Left renal pelvis (tissue), 4 donors: ENCODE measurements at regions not wholly inside any gene's neighbourhood (a gene's known extent, or its start where the extent isn't known, plus 50 kb on each side); places are given as distances from the start of the nearest gene placed in this dataset.
"Not testable (repeated sequence)": the region's sequence is repeated elsewhere in the genome, so short reads cannot be mapped to it uniquely, and the experiment has no call there.

ENCODE experiments used
- DNase-seq, 4 donors: peaks; one replicate each; pipeline ENCODE4 v3.0.0-alpha.2; 2013; ENCODE audit warnings: low read depth in 4 of 4, low spot score in 3 of 4

GRCh38 chr1:29758781-29759499, 522.6 kb downstream of the PTPRU start:
- DNase-seq, result peak in 1 of 4 donors; percentile 5

- DNase-seq, result no peak
Measured at GRCh38 chr1:29757866-29758780, 521.8 kb downstream of the PTPRU start.

DNA sequence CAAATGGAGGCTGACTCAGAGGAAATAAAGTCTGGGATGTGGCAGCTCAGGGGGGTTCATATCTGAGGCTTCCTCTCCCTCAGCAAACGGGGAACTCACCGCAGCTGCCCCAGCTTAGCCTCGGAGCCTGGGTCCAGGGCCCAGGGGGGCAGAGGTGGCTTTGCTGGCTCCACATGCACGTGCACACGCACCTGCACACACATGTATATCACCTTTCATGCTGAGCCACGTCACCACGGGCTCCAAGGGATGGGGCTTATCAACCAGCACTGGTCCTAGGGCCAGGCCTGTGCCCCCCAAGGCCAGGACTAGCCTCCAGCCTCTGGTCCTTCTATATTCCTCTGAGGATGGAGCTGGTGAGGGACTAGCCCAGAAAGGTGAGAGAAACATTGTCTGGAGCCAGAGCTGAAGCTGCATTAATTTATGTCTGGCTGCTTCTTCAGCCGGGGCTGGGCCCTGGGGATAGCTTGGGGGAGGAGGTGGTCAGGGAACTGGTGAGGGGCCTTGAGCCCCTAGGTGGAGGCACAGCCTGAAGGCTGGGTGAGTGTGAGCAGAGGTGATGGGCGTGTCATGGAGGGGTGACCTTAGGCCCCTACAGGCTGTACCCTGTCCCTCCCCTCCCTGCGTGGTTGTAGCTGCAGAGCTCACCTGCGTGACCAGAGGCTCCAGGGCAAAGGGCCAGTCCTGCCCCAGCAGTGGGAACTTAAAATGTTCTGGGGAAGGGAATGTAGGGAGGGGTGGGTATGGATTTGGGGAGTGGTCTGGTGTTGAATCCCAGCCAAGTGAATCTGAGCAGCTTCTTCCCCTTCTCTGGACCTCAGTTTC, 520.8 kb downstream of the PTPRU start:
- DNase-seq, result no peak

GRCh38 chr1:29756498-29756897, 520.2 kb downstream of the PTPRU start:
- no peak for DNase-seq

DNA sequence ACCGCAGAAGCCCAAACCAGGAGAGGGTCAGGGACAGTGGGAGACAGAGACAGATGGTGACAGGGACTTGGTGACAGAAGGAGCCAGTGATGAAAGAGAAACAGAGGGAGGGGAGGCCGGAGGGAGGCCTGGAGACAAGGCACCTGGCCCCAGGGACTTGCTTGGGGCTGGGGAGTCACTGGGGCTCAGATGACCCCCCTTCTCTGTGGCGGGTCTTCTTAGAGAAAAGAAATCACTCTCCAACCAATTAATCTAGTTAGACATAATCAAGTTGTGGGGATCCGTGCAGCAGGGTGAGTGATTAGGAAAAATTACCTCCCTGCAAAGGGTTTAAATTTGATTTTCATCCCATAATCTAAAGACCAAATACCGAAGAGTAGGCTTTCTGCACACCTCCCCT, 519.8 kb downstream of the PTPRU start:
- DNase-seq, result no peak

DNA sequence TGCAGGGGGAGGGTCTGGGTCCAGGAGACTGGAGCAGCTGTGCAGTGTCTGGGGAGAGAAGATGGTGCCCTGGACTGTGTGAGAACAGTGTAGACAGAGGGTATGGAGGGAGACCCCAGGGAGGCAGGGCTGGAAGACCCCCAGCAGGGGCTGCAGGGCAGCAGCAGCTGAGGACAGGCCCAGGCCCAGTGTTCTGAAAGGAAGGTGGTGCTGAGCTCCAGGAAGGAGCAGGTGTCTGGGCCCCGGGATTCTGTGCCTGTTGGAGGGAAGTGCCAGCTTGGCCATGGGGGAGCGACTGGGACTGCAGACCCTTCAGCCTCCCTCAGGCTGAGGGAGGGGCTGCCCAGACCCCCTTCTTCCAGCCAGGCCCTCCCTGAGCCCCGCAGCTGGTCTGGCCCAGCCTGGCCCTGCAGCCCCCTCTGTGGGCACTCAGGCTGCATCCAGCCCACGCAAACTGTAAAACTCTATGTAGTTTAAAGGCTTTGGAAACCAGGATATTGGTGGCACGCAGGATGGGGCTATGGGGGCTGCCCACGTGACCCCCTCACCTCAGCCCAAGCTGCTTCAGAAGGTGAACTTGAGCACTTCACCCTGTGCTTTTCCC, 519.2 kb downstream of the PTPRU start:
- not testable (repeated sequence) for DNase-seq

- DNase-seq, result no peak
Measured at GRCh38 chr1:29754573-29755375, 518.5 kb downstream of the PTPRU start.

DNA sequence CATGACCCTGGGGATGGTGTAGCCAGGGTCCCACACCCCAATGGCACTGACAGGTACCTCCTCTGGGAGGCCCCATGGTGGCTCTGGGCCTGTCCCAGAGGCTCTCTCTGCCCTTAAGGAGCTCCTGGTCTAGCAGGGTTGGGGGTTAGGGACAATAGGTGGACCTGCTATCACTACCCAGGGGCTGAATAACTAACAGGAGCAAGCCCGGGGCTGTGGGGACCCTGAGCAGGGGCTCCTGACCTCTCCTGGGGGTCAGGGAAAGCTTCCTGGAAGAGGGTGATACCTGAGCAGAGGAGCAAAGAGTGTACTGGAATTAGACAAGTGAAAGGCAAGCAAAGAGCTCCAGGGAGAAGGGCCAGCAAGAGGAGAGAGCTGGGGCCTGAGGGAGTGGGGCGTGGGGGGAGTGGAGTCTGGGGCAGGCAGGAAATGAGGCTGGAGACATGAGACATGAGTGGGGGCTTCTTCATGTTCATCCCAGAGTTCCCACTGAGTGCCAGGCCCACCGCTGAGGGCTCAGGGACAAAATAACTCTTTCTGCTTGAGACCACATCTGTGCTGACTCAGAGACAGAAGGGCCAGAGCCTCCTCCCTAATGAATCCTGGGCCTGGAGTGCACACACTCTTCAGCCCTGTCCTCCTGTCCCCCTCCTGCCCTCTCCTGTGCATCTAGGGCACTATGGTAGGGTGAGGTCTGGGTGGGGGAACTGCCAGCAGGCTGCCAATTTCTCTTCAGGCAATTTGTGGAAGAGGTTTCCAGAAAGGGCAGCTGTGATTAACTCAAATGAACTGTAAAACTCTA, 517.6 kb downstream of the PTPRU start:
- DNase-seq, result no peak

DNA sequence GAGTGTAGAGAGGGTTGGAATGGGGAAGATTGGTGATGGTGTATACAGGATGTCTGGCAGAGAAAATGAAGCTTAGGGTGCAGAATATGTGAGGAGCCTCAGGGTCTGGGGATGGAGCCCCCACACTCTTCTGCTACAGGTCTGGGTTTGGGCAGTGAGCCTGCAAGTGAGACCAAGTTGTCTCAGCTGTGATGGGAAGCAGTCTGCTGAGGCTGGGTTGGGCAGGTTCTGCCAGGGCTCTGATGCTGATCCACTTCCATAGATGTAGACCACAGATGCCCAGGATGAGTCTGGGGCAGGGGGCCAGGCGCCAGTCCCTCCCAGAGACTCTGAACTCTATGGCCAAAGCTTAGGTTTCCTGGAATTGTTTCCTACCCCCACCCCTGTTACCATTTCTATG, 516.9 kb downstream of the PTPRU start:
- DNase-seq, result no peak

DNA sequence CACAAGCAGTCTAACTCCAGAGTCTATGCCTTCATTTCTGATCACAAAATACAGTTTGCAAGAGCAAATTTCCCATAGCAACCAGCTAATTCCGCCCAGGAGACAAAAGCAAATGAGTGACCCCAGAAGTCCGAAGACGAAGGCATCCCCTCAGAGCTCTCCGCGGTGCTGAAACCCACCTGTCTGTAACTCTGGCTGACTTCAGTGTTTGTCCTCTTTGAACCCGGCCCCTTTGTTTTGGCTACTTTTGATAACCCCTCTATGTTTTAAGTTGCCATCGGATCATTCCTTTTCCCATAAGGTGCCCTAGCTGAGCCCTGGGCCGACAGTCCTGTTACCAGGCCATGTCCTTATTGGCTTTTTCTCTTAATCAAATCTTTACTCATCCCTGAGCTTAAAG, 515.8 kb downstream of the PTPRU start:
- peak in 2 of 4 donors; percentile 9 to 12 for DNase-seq

DNA sequence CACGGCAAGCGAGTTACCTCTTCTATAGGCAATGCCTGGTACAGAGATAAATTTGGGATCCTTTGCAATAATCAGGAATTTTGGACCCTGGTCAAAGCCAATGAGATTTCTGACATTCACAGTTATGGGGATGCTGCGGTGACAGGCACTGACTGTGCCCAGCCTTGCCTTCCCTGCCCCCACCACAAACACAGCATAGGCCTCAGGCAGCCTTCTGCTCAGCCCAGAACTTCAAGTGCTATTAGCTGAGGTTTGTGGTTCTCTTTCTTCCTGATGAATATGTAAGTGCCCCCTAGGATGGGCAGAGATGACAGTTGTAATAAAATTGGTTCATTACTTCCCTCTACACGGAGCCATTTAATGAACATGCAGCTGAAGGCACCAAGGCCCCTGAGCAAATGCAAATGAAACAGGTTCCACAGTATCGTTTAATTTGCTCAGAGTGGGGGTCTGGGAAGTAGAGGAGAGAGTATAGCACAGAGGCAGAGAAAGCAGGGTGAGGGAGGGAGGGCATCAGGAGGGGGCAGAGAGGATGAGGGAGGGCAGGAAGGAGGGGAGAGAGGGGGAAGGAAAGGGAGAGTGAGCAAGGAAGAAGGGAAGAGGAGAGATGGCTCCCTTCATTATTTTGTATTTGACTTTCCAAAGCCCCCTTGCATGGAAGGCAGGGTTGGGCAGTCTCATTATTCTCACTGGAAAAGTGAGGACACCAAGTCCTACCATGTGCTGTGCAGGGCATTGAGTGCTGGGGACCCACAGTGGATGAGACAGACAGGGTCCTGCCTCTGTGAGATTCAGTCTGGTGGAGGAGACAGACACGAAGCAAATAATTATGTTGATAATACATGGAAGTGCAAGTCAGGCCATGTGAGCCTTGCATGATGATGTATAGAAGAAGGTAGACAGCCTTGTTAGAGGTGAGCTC, 513.0 kb downstream of the PTPRU start:
- no peak for DNase-seq

DNA sequence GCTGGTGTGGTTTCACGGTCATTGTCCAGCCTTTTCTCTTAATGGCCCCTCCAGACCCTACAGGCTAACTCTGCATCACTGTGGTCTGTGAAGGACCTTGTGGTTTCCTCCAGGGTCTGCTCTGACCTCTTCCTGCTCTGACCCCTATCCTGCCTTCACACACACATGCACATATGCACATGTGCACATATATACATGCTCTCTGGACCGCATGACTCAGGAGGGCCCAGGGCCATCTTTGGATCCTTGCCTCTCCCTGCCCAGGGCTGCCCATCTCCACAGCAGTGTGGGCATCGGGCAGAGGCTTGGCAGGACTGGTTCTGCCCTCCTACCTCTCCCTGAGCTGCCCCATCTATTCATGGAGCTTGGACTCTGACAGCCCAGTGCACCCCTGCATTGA, 510.9 kb downstream of the PTPRU start:
- no peak for DNase-seq

DNA sequence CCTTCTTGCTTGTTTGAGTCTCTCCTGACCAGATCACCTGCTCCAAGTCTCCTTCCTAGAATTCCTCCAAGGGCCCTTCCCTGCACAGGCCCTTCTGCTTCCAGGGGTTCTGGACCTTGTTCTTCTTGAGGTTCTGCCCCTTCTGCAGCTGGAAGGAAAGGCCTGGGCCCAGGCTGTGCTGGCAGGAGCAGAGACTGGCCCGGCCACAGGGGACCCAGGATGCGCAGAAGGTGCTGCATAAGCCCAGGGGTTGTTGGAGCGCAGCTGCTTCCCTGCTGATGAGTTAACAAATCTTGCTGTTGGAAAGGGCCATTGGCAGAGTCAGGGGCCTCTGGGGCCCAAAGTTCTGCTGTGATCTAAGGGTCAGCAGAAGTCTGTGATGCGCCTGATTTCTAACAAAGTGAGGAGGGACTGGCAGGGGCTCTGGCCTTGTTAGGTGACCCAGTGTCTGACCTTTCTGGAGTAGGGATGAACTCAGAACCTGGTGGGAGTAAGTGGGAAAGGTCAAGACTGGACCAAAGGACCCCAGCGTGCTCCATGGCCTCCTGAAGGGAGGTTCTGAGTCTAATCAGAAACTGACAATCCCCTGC, 509.8 kb downstream of the PTPRU start:
- DNase-seq, result no peak

- no peak for DNase-seq
Measured at GRCh38 chr1:29744684-29745490, 508.6 kb downstream of the PTPRU start.

DNA sequence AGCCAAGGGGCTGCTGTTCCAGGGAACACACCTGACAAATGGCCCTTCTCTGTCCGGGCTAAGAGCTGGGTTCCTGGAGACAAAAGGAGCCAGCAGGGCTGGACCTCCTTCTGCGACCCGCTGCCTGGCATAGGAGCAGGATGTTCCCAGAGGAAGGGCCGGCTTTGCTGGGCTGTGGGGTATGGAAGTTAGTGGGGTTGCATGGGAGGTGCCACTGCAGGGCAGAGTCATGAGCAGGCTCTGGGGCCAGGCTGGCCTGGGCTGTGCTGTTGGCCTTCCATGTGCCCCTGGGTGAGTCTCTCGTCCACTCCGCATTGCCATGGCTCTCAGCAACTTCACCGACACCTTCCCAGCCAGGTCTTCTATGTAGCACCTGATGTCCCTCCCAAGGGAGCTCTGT, 507.6 kb downstream of the PTPRU start:
- DNase-seq, result no peak

DNA sequence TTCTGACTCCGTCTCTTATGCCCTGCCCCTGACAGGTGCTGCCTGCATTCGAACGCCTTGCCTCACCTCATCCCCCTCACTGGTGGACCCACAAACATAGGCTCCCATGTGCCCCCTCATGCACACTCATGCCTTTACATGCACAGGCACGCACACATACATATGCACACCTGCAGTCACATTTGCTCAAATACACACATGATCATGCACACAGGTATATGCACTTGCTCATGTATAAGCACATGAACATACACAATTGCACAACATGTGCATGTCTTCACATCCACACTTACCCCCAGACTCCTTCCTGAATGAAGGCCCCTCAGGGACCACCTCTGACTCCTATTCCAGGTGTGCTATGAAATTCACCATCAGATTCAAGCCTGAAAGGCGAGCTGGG, 506.9 kb downstream of the PTPRU start:
- DNase-seq, result no peak

DNA sequence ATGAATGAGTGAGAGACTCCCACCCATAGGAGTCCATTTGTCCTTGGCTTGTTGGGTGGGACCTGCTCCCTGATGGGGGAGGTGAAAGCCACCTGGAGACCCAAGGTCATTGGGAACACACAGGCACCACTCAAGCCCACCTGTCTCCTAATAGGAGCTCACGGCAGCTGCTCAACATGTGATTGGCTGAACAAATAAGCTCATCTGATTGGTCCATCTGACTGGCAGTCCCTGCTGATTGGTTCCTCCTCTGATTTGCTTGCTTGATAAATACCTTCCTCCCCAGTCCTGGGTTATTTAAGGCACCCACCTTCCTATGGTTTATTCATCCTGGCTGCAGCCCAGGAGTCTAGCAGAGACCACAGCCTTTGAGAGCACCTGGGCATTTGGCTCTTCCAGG, 502.9 kb downstream of the PTPRU start:
- DNase-seq, result no peak
